Heart right ventricle (tissue), 16 donors: ENCODE measurements at regions not wholly inside any gene's neighbourhood (a gene's known extent, or its start where the extent isn't known, plus 50 kb on each side); places are given as distances from the start of the nearest gene placed in this dataset.

Source experiments
- ATAC-seq, 8 donors: fragments of 200-7000 bp; cut with Tn5 transposase; one replicate each; pipeline ENCODE4 v1.9.1; 2020; ENCODE audit warnings: mild to moderate bottlenecking in 8 of 8, moderate library complexity in 8 of 8, moderate number of reproducible peaks in 1 of 8
- DNase-seq, 2 donors: peaks; one replicate each; pipeline ENCODE4 v3.0.0-alpha.2; 2020
- H3K27ac ChIP-seq, 10 donors: fragments of 200-600 bp; sonication (generic) in 2 of 10; one replicate each; pipeline versions ENCODE4 v1.5.0 to v1.8.0; 2020 to 2022; ENCODE audit warnings: mild to moderate bottlenecking in 3 of 10
- H3K27me3 ChIP-seq, 7 donors: fragments of 200-600 bp; one replicate each; pipeline ENCODE4 v1.8.0; 2021 to 2022; ENCODE audit warnings: mild to moderate bottlenecking in 2 of 7
- H3K36me3 ChIP-seq, 9 donors: fragments of 200-600 bp; sonication (generic) in 1 of 9; one replicate each; pipeline versions ENCODE4 v1.5.0 to v1.8.0; 2020 to 2022; ENCODE audit warnings: mild to moderate bottlenecking in 2 of 9
- H3K4me1 ChIP-seq, 9 donors: fragments of 200-600 bp; sonication (generic) in 1 of 9; one replicate each; pipeline versions ENCODE4 v1.5.0 to v1.8.0; 2020 to 2022; ENCODE audit warnings: mild to moderate bottlenecking in 4 of 9
- H3K4me3 ChIP-seq, 10 donors: fragments of 200-600 bp; sonication (generic) in 2 of 10; one replicate each; pipeline versions ENCODE4 v1.5.0 to v1.8.0; 2020 to 2022; ENCODE audit warnings: mild to moderate bottlenecking in 7 of 10, moderate library complexity in 2 of 10
- H3K9me3 ChIP-seq, 11 donors: fragments of 200-600 bp in 10 of 11; sonication (generic) in 2 of 11; one replicate each; pipeline versions ENCODE4 v1.5.0 to v1.8.0; 2013 to 2022; ENCODE audit warnings: mild to moderate bottlenecking in 2 of 11, control low read depth in 1 of 11, moderate library complexity in 1 of 11
- WGBS, 2 donors: extraction: QIAGEN DNeasy Blood & Tissue Kit; methylation state at CpG; one replicate each; pipeline ENCODE4 v1.1.7; 2013; ENCODE audit warnings: inconsistent platforms in 1 of 2; 5-methylcytosine and 5-hydroxymethylcytosine counted together
- intact Hi-C, 10 donors: fragments of 100-400 bp; cut with DNase I; formaldehyde crosslinking; loops; one replicate each; pipeline versions ENCODE4 v1.11.1 to v1.14.2; 2022
- TF ChIP-seq, protein P1 (sequence below), 9 donors: fragments of 200-600 bp; sonication (generic) in 2 of 9; IDR thresholded peaks; one replicate each; pipeline versions ENCODE4 v1.5.0 to v1.8.0; 2021 to 2022; ENCODE audit warnings: antibody characterized with exemption in 9 of 9, mild to moderate bottlenecking in 5 of 9, moderate library complexity in 1 of 9
- donor health status: Arrhythmogenic right ventricular cardiomyopathy.
- donor health status: ischemic (EF 13 %, LVEDD 7.1; RV severe dilation, severe dysfunction).
- donor health status: healthy with polysubstance abuse.
- donor health status: DM: no; HTN: yes; CAD: no.
- donor health status: DM: no; HTN: no; CAD: no.
- donor health status: ischemic (EF 25% LVEDD 6.9; RV normal size, moderate dysfunction).
- donor health status: ischemic (EF 25% LVEDD 5.7; RV mildly dilated, moderate dysfunction).
- donor health status: healthy.
- donor health status: DM: yes; HTN: yes; CAD: no.
- donor health status: Ischemic cardiomyopathy.
- donor health status: ischemic (EF 35%, LVEDD 5.7; RV mildly dilated, moderate dysfunction).
- donor health status: nonischemic (EF 11% LVEDD 7.7; RV severe dilation, severe dysfunction).
- donor health status: DM: yes; HTN: yes; CAD: no.
- donor health status: PGD.
- donor health status: ischemic (EF 29% LVEDD 5.4; RV normal size, mild dysfunction).
- donor health status: nonischemic (EF 23%, LVEDD 6.1; RV moderate dilation, normal function).

GRCh38 chr5:167943343-167943742 lies 348.1 kb upstream of the WWC1 start:
- Histone ChIP-seq H3K36me3 (no peaks in the 10 kb centered on the region), H3K27ac (peak overlapping the region; percentile 38 to 92 (median 84)), H3K4me1 (peaks cover 5 to 67% (median 37%) of the 10 kb centered on the region in 9 donors), H3K4me3 (no peak overlapping the region), H3K9me3 (no peaks in the 10 kb centered on the region), H3K27me3 (no peaks in the 10 kb centered on the region)
- TF ChIP-seq, protein P1, sequence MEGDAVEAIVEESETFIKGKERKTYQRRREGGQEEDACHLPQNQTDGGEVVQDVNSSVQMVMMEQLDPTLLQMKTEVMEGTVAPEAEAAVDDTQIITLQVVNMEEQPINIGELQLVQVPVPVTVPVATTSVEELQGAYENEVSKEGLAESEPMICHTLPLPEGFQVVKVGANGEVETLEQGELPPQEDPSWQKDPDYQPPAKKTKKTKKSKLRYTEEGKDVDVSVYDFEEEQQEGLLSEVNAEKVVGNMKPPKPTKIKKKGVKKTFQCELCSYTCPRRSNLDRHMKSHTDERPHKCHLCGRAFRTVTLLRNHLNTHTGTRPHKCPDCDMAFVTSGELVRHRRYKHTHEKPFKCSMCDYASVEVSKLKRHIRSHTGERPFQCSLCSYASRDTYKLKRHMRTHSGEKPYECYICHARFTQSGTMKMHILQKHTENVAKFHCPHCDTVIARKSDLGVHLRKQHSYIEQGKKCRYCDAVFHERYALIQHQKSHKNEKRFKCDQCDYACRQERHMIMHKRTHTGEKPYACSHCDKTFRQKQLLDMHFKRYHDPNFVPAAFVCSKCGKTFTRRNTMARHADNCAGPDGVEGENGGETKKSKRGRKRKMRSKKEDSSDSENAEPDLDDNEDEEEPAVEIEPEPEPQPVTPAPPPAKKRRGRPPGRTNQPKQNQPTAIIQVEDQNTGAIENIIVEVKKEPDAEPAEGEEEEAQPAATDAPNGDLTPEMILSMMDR (IDR thresholded peaks at IDR 0.05), result no peak
- intact Hi-C loops, result loop anchor here in 3 of 10 donors (10.0 kb wide), 4 partner anchors 71 to 281 kb away; no protein-coding TSS in a partner anchor
- WGBS, 2 donors, result 41 to 52% methylated on average over 1 of the region's 1 CpG
- DNase-seq (no peak), ATAC-seq (no peak)

GRCh38 chr5:167944121-167944852 lies 347.2 kb upstream of the WWC1 start:
- intact Hi-C loops, result loop anchor here in 4 of 10 donors (2.0 to 10.0 kb wide), 5 partner anchors 55 to 281 kb away; no protein-coding TSS in a partner anchor

GRCh38 chr5:167945542-167946384 lies 345.7 kb upstream of the WWC1 start:
- H3K4me1 ChIP-seq, result peaks cover 8 to 86% (median 59%) of the 10 kb centered on the region in 9 donors
- peak overlapping the region; percentile 57 to 92 (median 84) for H3K27ac ChIP-seq
- H3K36me3 ChIP-seq, result no peaks in the 10 kb centered on the region
- no peak overlapping the region for H3K4me3 ChIP-seq
- intact Hi-C loops, result loop anchor here in 4 of 10 donors (2.0 to 10.0 kb wide), 5 partner anchors 53 to 279 kb away; no protein-coding TSS in a partner anchor
- peak; percentile 44 to 53 for DNase-seq
- peak; percentile 69 to 87 (median 84) for ATAC-seq
- H3K27me3 ChIP-seq, result no peaks in the 10 kb centered on the region
- 45 to 56% methylated on average over 14 of the region's 14 CpGs for WGBS, 2 donors
- no peaks in the 10 kb centered on the region for H3K9me3 ChIP-seq
- TF ChIP-seq, protein P1 (IDR thresholded peaks at IDR 0.05), result no peak

More at GRCh38 chr5:167944121-167944852, 347.2 kb upstream of the WWC1 start:
- peak overlapping the region; percentile 38 to 92 (median 84) for H3K27ac ChIP-seq
- H3K4me1 ChIP-seq, result peaks cover 5 to 71% (median 46%) of the 10 kb centered on the region in 9 donors
- H3K27me3 ChIP-seq, result no peaks in the 10 kb centered on the region
- DNase-seq, result peak in 1 of 2 donors; percentile 68
- TF ChIP-seq, protein P1 (IDR thresholded peaks at IDR 0.05), result no peak
- no peaks in the 10 kb centered on the region for H3K9me3 ChIP-seq
- no peak overlapping the region for H3K4me3 ChIP-seq
- H3K36me3 ChIP-seq, result no peaks in the 10 kb centered on the region
- peak; percentile 34 to 82 (median 74) for ATAC-seq
- whole genome bisulfite sequencing, 2 donors, result 35 to 41% methylated on average over 9 of the region's 9 CpGs

DNA sequence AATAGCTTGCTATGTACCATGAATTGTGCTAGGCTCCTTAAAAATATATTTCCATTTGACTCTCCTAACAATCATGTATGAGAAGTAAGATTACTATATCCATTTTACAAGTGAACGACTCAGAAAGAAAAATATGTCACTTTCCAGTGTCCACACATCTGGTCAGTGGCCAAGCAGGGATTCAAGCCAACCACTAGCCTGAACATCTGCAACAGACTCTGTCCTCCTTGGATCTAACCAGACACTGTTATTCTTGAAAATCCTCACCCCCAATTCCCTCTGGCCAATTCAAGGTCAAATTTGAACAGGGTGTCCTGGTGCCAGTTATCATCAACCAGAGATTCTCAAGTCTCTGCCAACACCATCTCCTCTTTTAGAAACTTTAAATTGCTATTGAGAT lies 344.1 kb upstream of the WWC1 start:
- Histone ChIP-seq H3K4me3 (no peak overlapping the region), H3K4me1 (peaks cover 8 to 100% (median 73%) of the 10 kb centered on the region in 9 donors), H3K36me3 (no peaks in the 10 kb centered on the region), H3K27me3 (no peaks in the 10 kb centered on the region), H3K9me3 (no peaks in the 10 kb centered on the region), H3K27ac (peak overlapping the region; percentile 20 to 92 (median 84))
- intact Hi-C loops, result loop anchor here in 3 of 10 donors (10.0 kb wide), 4 partner anchors 67 to 277 kb away; no protein-coding TSS in a partner anchor
- TF ChIP-seq, protein P1 (IDR thresholded peaks at IDR 0.05), result no peak
- ATAC-seq, result no peak
- DNase-seq, result no peak
- 6 to 31% methylated on average over 1 of the region's 1 CpG for WGBS, 2 donors
